ES-I3 (cell line): ENCODE measurements at regions not wholly inside any gene's neighbourhood (a gene's known extent, or its start where the extent isn't known, plus 50 kb on each side); places are given as distances from the start of the nearest gene placed in this dataset.

Experiments used
- H3K36me3 ChIP-seq: 2 replicates; pipeline ENCODE4 v1.6.1; 2013; ENCODE audit warnings: mild to moderate bottlenecking, low read length, control low read depth, moderate library complexity; ENCODE audit not compliant: insufficient read depth
- H3K4me1 ChIP-seq: 2 replicates; pipeline ENCODE4 v1.6.1; 2013; ENCODE audit warnings: mild to moderate bottlenecking, control low read depth, low read length; ENCODE audit not compliant: insufficient read depth
- H3K9ac ChIP-seq: 2 replicates; pipeline ENCODE4 v1.6.1; 2013; ENCODE audit warnings: low read depth, mild to moderate bottlenecking, low read length, moderate library complexity
- H3K9me3 ChIP-seq: 2 replicates; pipeline ENCODE4 v1.6.1; 2013; ENCODE audit warnings: mild to moderate bottlenecking, low read length, moderate library complexity; ENCODE audit not compliant: control insufficient read depth, insufficient read depth

DNA sequence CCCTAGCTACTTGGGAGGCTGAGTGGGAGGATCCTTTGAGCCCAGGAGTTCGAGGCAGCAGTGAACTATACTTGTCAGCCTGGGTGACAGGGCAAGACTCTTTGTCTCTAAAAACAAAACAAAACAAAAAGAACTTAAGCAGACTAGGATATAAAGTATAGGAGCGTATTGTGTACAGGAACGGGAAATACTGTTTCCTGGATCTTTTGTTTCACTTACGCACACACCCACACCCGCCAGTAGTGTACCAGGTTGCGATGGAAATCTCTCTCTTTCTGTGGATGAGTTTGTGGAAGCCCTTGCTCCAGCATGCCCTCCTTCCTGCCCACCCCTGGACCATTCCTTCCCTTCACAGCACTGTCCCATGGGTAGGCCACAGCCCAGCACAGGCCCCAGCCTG, 136.3 kb downstream of the RPIA start:
- peaks cover 4% of the 10 kb centered on the region; the same call in 1 of the 2 replicates for H3K4me1 ChIP-seq
- no peaks in the 10 kb centered on the region for H3K36me3 ChIP-seq
- no peaks in the 10 kb centered on the region for H3K9me3 ChIP-seq
- H3K9ac ChIP-seq, result no peak overlapping the region

- H3K36me3 ChIP-seq, result no peaks in the 10 kb centered on the region
- H3K4me1 ChIP-seq, result peaks cover 4% of the 10 kb centered on the region; the same call in 1 of the 2 replicates
- H3K9me3 ChIP-seq, result no peaks in the 10 kb centered on the region
- no peak overlapping the region for H3K9ac ChIP-seq
Measured at GRCh38 chr2:88828397-88829137, 137.1 kb downstream of the RPIA start.

DNA sequence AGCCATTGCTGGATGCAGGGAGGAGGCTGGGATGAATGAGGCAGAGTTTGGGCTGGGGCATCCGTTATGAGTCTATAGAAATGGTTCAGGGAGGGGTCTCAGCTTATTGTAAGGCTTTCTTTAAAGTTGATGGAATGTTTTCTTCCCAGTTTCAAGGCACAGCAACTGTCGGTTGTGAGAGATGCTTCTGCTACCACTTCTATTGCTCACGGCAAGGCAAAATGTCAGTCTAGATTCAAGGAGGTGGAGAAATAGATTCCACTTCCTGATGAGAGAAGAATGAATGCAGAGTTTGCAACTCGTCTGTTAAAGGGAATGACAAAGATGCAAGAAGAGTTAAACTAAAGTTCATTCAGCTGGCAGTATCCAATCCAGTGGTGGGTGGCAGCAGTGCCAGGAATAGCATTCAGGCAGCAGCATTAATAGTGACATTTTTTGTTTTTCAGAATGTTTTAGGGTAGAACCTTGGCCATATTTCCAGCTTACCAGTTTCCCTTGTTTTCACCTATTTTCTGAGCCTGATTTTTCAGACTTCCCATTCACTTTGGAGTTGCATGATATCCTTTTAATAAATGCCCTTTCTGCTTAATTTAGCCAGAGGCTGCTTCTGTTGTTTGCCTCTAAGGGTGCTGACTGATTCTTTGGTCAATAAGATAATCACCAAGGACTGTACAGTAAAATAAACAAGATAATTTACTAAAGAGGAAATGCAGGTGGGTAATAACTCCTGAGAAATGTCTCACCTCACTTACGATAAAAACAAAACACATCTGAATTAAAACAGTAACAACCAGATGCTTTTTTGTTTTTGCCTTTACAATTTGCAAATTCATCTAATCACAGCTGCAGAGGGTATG, 138.4 kb downstream of the RPIA start:
- no peak overlapping the region for H3K9ac ChIP-seq
- H3K9me3 ChIP-seq, result no peaks in the 10 kb centered on the region
- H3K4me1 ChIP-seq, result peaks cover 4% of the 10 kb centered on the region; the same call in 1 of the 2 replicates
- H3K36me3 ChIP-seq, result no peaks in the 10 kb centered on the region

GRCh38 chr2:88831071-88831791, 139.8 kb downstream of the RPIA start:
- Histone ChIP-seq H3K36me3 (no peaks in the 10 kb centered on the region), H3K4me1 (peaks cover 4% of the 10 kb centered on the region; the same call in 1 of the 2 replicates), H3K9me3 (no peaks in the 10 kb centered on the region), H3K9ac (no peak overlapping the region)

- no peak overlapping the region for H3K9ac ChIP-seq
- H3K4me1 ChIP-seq, result peaks cover 4% of the 10 kb centered on the region; the same call in 1 of the 2 replicates
- H3K36me3 ChIP-seq, result no peaks in the 10 kb centered on the region
- no peaks in the 10 kb centered on the region for H3K9me3 ChIP-seq
Measured at GRCh38 chr2:88831792-88832248, 140.3 kb downstream of the RPIA start.

DNA sequence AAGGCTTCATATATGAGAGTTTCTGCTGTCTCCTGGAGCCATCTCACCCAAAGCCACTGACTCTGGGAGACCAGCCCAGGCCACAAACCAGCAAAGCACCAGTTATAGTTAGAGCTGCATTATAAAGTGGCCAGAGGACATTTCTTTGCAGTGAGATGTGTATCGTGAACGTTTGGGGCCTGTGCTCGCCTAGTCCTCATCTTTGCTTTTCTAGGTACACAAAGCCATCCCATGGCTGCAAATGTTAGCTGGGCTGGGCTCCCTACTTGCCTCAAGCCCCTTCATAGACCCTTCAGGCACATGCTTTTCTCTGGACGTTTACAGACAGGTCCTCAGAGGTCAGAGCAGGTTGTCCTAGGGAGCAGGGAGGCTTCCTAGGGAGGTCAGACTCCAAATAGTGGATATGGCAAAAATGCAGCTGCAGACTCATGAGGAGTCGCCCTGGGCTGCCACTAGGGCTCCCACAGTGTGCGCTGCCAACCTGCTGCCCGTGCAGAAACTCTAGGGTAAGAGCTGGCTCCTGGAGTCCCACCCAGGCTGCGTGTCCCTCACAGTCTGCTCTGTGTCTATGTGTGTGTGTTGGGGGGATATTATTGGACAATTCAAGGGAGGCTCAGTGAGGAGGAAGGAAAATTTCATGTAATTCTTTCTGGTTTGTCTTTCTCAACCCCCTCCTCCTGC, 141.0 kb downstream of the RPIA start:
- peaks cover 4% of the 10 kb centered on the region; the same call in 1 of the 2 replicates for H3K4me1 ChIP-seq
- no peak overlapping the region for H3K9ac ChIP-seq
- H3K36me3 ChIP-seq, result no peaks in the 10 kb centered on the region
- no peaks in the 10 kb centered on the region for H3K9me3 ChIP-seq

GRCh38 chr2:88832992-88833389, 141.5 kb downstream of the RPIA start:
- no peak overlapping the region for H3K9ac ChIP-seq
- H3K36me3 ChIP-seq, result no peaks in the 10 kb centered on the region
- peaks cover 4% of the 10 kb centered on the region; the same call in 1 of the 2 replicates for H3K4me1 ChIP-seq
- H3K9me3 ChIP-seq, result no peaks in the 10 kb centered on the region

- H3K9ac ChIP-seq, result no peak overlapping the region
- H3K4me1 ChIP-seq, result peaks cover 4% of the 10 kb centered on the region; the same call in 1 of the 2 replicates
Measured at GRCh38 chr2:88834376-88834775, 142.9 kb downstream of the RPIA start.

GRCh38 chr2:88834866-88835265, 143.4 kb downstream of the RPIA start:
- H3K4me1 ChIP-seq, result peaks cover 4% of the 10 kb centered on the region; the same call in 1 of the 2 replicates
- H3K9me3 ChIP-seq, result no peaks in the 10 kb centered on the region
- no peaks in the 10 kb centered on the region for H3K36me3 ChIP-seq
- no peak overlapping the region for H3K9ac ChIP-seq

More at GRCh38 chr2:88834376-88834775, 142.9 kb downstream of the RPIA start:
- Histone ChIP-seq H3K36me3 (no peaks in the 10 kb centered on the region), H3K9me3 (no peaks in the 10 kb centered on the region)

- no peaks in the 10 kb centered on the region for H3K36me3 ChIP-seq
- H3K4me1 ChIP-seq, result peaks cover 4% of the 10 kb centered on the region; the same call in 1 of the 2 replicates
- no peak overlapping the region for H3K9ac ChIP-seq
- H3K9me3 ChIP-seq, result no peaks in the 10 kb centered on the region
Measured at GRCh38 chr2:88835726-88836125, 144.3 kb downstream of the RPIA start.

- Histone ChIP-seq H3K4me1 (peaks cover 4% of the 10 kb centered on the region; the same call in 1 of the 2 replicates), H3K9ac (no peak overlapping the region), H3K9me3 (no peaks in the 10 kb centered on the region), H3K36me3 (no peaks in the 10 kb centered on the region)
Measured at GRCh38 chr2:88836351-88836750, 144.9 kb downstream of the RPIA start.

DNA sequence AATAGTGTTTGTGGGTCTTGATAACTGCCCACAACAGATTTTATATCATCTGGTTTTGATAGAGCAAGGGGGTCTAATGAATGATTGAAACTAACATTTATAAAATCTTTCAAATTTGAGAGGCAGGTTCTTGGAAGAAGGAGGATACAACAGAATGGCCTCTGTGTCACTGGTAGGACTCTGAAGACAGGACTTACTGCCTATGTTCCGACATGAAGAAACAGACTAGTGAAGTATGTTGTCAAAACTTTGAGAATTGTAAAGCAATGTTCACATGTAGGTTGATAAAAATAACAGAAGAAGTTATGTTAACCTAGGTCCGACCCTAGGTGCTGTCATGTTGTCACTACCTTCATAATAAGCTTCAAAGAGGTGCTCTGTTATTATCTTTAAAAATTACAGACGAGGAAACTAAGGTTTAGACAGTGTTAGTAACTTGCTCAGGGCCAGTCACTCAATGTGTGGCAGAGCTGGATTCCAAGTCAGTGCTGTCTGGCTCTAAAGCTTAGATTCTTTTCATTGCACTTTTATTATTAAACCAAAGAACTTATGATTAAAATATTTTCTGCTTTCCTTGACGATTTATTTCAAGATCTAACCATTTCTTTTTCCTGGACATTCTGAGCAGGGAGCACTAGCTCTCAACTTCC, 146.2 kb downstream of the RPIA start:
- Histone ChIP-seq H3K4me1 (no peaks in the 10 kb centered on the region), H3K9ac (no peak overlapping the region), H3K36me3 (no peaks in the 10 kb centered on the region), H3K9me3 (no peaks in the 10 kb centered on the region)

- Histone ChIP-seq H3K9me3 (no peaks in the 10 kb centered on the region), H3K36me3 (no peaks in the 10 kb centered on the region), H3K4me1 (no peaks in the 10 kb centered on the region), H3K9ac (no peak overlapping the region)
Measured at GRCh38 chr2:88838165-88838635, 146.7 kb downstream of the RPIA start.
